Gastrocnemius medialis (tissue), 4 donors: ENCODE measurements at regions not wholly inside any gene's neighbourhood (a gene's known extent, or its start where the extent isn't known, plus 50 kb on each side); places are given as distances from the start of the nearest gene placed in this dataset.

Source experiments
- ATAC-seq, 2 donors: fragments of 150-250 bp; one replicate each; pipeline ENCODE4 v1.9.1; 2016
- DNase-seq, 2 donors: peaks; one replicate each; pipeline ENCODE4 v3.0.0-alpha.2; 2019
- H3K27ac ChIP-seq, 4 donors: fragments of 200-600 bp; sonication (generic); 1 replicate in 1 of 4; 2 replicates in 3 of 4; pipeline ENCODE4 v1.5.1; 2016 to 2018; ENCODE audit warnings: mild to moderate bottlenecking in 2 of 4, moderate library complexity in 1 of 4
- H3K27me3 ChIP-seq, 3 donors: fragments of 200-600 bp; sonication (generic) in 2 of 3; 1 replicate in 1 of 3; 2 replicates in 2 of 3; pipeline versions ENCODE4 v1.5.1 to v1.6.0; 2016 to 2019; ENCODE audit warnings: mild to moderate bottlenecking in 1 of 3, moderate library complexity in 1 of 3
- H3K36me3 ChIP-seq, 2 donors: fragments of 200-600 bp; sonication (generic) in 1 of 2; one replicate each; pipeline ENCODE4 v1.5.1; 2017 to 2018
- H3K4me1 ChIP-seq, 2 donors: fragments of 200-600 bp; sonication (generic) in 1 of 2; one replicate each; pipeline ENCODE4 v1.5.1; 2016 to 2017; ENCODE audit warnings: mild to moderate bottlenecking in 2 of 2
- H3K4me3 ChIP-seq, 4 donors: fragments of 200-600 bp; sonication (generic) in 3 of 4; 1 replicate in 1 of 4; 2 replicates in 3 of 4; pipeline ENCODE4 v1.5.1; 2016 to 2019; ENCODE audit warnings: mild to moderate bottlenecking in 2 of 4
- H3K9me3 ChIP-seq, 3 donors: fragments of 200-600 bp; sonication (generic) in 2 of 3; 1 replicate in 1 of 3; 2 replicates in 2 of 3; pipeline ENCODE4 v1.5.1; 2016 to 2019
- POLR2A ChIP-seq, 2 donors: fragments of 450-650 bp; IDR thresholded peaks; one replicate each; pipeline ENCODE4 v1.6.1; 2017; ENCODE audit warnings: antibody characterized with exemption in 2 of 2, mild to moderate bottlenecking in 2 of 2, moderate library complexity in 2 of 2
- in situ Hi-C, 4 donors: fragments of 200-750 bp; cut with MboI; loops; one replicate each; pipeline versions ENCODE4 v1.15.0 to v1.8.0; 2017; ENCODE audit warnings: low sequenced_read_pairs in 4 of 4
- intact Hi-C: fragments of 100-400 bp; cut with DNase I; formaldehyde crosslinking; loops from one replicate; pipeline ENCODE4 v1.15.1; 2023; ENCODE audit warnings: low total_unique reads
- TF ChIP-seq, protein P1 (sequence below), 5 experiments: fragments of 450-650 bp in 3 of 5; fragments of 200-600 bp in 2 of 5; sonication (generic) in 2 of 5; IDR thresholded peaks in 4 of 5; conservative IDR thresholded peaks in 1 of 5; 1 replicate in 4 of 5; 2 replicates in 1 of 5; pipeline ENCODE4 v1.5.1; 2016 to 2019; ENCODE audit warnings: antibody characterized with exemption in 5 of 5, mild to moderate bottlenecking in 3 of 5, moderate library complexity in 3 of 5

DNA sequence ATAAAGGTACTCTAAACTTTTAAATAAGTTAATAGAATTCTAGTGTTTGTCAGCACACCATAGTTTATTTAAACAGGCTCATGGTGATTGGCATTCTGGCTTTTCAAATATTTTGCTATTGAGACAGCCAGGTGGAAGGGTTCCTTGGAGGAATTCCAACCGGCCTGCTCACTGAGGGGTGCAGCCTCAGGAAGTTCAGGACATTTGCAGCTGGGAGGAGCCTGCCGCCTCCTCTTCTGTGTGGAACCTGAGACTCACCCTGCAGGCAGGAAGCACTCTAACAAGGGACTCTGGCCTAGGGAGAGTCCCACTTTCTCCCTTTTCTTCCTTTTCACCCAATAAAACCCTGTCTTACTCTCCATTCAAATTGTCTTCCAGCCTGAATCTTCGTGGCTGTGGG is 1328.0 kb downstream of the FSTL5 start:
- Histone ChIP-seq H3K4me1 (no peaks in the 10 kb centered on the region), H3K27ac (no peak overlapping the region), H3K27me3 (no peaks in the 10 kb centered on the region), H3K4me3 (no peak overlapping the region), H3K36me3 (no peaks in the 10 kb centered on the region), H3K9me3 (no peaks in the 10 kb centered on the region)
- intact Hi-C loops: no loop called here
- in situ Hi-C loops: no loop called here
- no peak for TF ChIP-seq POLR2A (IDR thresholded peaks at IDR 0.05)
- TF ChIP-seq, protein P1, sequence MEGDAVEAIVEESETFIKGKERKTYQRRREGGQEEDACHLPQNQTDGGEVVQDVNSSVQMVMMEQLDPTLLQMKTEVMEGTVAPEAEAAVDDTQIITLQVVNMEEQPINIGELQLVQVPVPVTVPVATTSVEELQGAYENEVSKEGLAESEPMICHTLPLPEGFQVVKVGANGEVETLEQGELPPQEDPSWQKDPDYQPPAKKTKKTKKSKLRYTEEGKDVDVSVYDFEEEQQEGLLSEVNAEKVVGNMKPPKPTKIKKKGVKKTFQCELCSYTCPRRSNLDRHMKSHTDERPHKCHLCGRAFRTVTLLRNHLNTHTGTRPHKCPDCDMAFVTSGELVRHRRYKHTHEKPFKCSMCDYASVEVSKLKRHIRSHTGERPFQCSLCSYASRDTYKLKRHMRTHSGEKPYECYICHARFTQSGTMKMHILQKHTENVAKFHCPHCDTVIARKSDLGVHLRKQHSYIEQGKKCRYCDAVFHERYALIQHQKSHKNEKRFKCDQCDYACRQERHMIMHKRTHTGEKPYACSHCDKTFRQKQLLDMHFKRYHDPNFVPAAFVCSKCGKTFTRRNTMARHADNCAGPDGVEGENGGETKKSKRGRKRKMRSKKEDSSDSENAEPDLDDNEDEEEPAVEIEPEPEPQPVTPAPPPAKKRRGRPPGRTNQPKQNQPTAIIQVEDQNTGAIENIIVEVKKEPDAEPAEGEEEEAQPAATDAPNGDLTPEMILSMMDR (IDR thresholded peaks at IDR 0.05 in 4 of 5, conservative IDR thresholded peaks at IDR 0.05 in 1 of 5): no peak
- DNase-seq (no peak), ATAC-seq (no peak)

- TF ChIP-seq, protein P1 (IDR thresholded peaks at IDR 0.05 in 4 of 5, conservative IDR thresholded peaks at IDR 0.05 in 1 of 5): no peak
- TF ChIP-seq POLR2A (IDR thresholded peaks at IDR 0.05): no peak
- no peaks in the 10 kb centered on the region for H3K9me3 ChIP-seq
- H3K36me3 ChIP-seq: no peaks in the 10 kb centered on the region
- H3K4me3 ChIP-seq: no peak overlapping the region
- H3K27me3 ChIP-seq: no peaks in the 10 kb centered on the region
- no peak for DNase-seq
- no peaks in the 10 kb centered on the region for H3K4me1 ChIP-seq
- intact Hi-C loops (no loop called here), in situ Hi-C loops (no loop called here)
- H3K27ac ChIP-seq: no peak overlapping the region
- no peak for ATAC-seq
Measured at GRCh38 chr4:160836431-160836830, 1327.4 kb downstream of the FSTL5 start.

- DNase-seq: no peak
Measured at GRCh38 chr4:160846121-160846520, 1317.7 kb downstream of the FSTL5 start.

GRCh38 chr4:160847228-160847627 is 1316.6 kb downstream of the FSTL5 start:
- intact Hi-C loops: no loop called here
- DNase-seq: no peak
- TF ChIP-seq, protein P1 (IDR thresholded peaks at IDR 0.05 in 4 of 5, conservative IDR thresholded peaks at IDR 0.05 in 1 of 5): no peak
- no peak for TF ChIP-seq POLR2A (IDR thresholded peaks at IDR 0.05)
- no peak for ATAC-seq
- Histone ChIP-seq H3K27ac (no peak overlapping the region), H3K36me3 (no peaks in the 10 kb centered on the region), H3K4me3 (no peak overlapping the region), H3K4me1 (no peaks in the 10 kb centered on the region), H3K9me3 (no peaks in the 10 kb centered on the region), H3K27me3 (no peaks in the 10 kb centered on the region)
- in situ Hi-C loops: no loop called here

More at GRCh38 chr4:160846121-160846520, 1317.7 kb downstream of the FSTL5 start:
- ATAC-seq: no peak
- intact Hi-C loops (no loop called here), in situ Hi-C loops (no loop called here)
- H3K36me3 ChIP-seq: no peaks in the 10 kb centered on the region
- no peak overlapping the region for H3K27ac ChIP-seq
- no peaks in the 10 kb centered on the region for H3K9me3 ChIP-seq
- no peaks in the 10 kb centered on the region for H3K27me3 ChIP-seq
- H3K4me1 ChIP-seq: no peaks in the 10 kb centered on the region
- H3K4me3 ChIP-seq: no peak overlapping the region
- TF ChIP-seq POLR2A (IDR thresholded peaks at IDR 0.05): no peak
- TF ChIP-seq, protein P1 (IDR thresholded peaks at IDR 0.05 in 4 of 5, conservative IDR thresholded peaks at IDR 0.05 in 1 of 5): no peak

- H3K4me1 ChIP-seq: no peaks in the 10 kb centered on the region
- in situ Hi-C loops (no loop called here), intact Hi-C loops (no loop called here)
- DNase-seq: no peak
- H3K4me3 ChIP-seq: no peak overlapping the region
- no peak overlapping the region for H3K27ac ChIP-seq
- no peaks in the 10 kb centered on the region for H3K27me3 ChIP-seq
- H3K9me3 ChIP-seq: no peaks in the 10 kb centered on the region
- ATAC-seq: no peak
- TF ChIP-seq, protein P1 (IDR thresholded peaks at IDR 0.05 in 4 of 5, conservative IDR thresholded peaks at IDR 0.05 in 1 of 5): no peak
- no peak for TF ChIP-seq POLR2A (IDR thresholded peaks at IDR 0.05)
- no peaks in the 10 kb centered on the region for H3K36me3 ChIP-seq
Measured at GRCh38 chr4:160848489-160848888, 1315.3 kb downstream of the FSTL5 start.
